C4-2B (cell line): ENCODE measurements at regions not wholly inside any gene's neighbourhood (a gene's known extent, or its start where the extent isn't known, plus 50 kb on each side); places are given as distances from the start of the nearest gene placed in this dataset.

Experiments used
- ZFX ChIP-seq: fragments of 450-650 bp; IDR thresholded peaks from 2 replicates; pipeline ENCODE4 v1.6.1; 2017
- TF ChIP-seq, protein P1 (sequence below): fragments of 450-650 bp; conservative IDR thresholded peaks from 2 replicates; pipeline ENCODE4 v1.5.1; 2017; ENCODE audit warnings: mild to moderate bottlenecking

GRCh38 chr9:117952581-117952980 is 248.4 kb downstream of the TLR4 start:
- TF ChIP-seq, protein P1, sequence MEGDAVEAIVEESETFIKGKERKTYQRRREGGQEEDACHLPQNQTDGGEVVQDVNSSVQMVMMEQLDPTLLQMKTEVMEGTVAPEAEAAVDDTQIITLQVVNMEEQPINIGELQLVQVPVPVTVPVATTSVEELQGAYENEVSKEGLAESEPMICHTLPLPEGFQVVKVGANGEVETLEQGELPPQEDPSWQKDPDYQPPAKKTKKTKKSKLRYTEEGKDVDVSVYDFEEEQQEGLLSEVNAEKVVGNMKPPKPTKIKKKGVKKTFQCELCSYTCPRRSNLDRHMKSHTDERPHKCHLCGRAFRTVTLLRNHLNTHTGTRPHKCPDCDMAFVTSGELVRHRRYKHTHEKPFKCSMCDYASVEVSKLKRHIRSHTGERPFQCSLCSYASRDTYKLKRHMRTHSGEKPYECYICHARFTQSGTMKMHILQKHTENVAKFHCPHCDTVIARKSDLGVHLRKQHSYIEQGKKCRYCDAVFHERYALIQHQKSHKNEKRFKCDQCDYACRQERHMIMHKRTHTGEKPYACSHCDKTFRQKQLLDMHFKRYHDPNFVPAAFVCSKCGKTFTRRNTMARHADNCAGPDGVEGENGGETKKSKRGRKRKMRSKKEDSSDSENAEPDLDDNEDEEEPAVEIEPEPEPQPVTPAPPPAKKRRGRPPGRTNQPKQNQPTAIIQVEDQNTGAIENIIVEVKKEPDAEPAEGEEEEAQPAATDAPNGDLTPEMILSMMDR, result no peak
- no peak for TF ChIP-seq ZFX
